ENCODE measurements at regions not wholly inside any gene's neighbourhood (a gene's known extent, or its start where the extent isn't known, plus 50 kb on each side); places are given as distances from the start of the nearest gene placed in this dataset.

- Histone ChIP-seq H3K27ac (ENCODE audit: low read depth, low read length) (no peak overlapping the region), H3K27me3 (ENCODE audit: control insufficient read depth, insufficient read depth, low read length, poor library complexity, severe bottlenecking) (no peaks in the 10 kb centered on the region), H3K36me3 (ENCODE audit: control insufficient read depth, insufficient read depth, low read length) (no peaks in the 10 kb centered on the region), H3K9me3 (ENCODE audit: control insufficient read depth, low read length) (no peaks in the 10 kb centered on the region), H3K4me3 (ENCODE audit: low read length) (no peak overlapping the region), H3K9ac (ENCODE audit: extremely low read depth, low read length, poor library complexity, severe bottlenecking) (no peak overlapping the region), H3K4me1 (ENCODE audit: control insufficient read depth, insufficient read depth, low read length) (no peaks in the 10 kb centered on the region)
- Mint-ChIP-seq H3K9me3 (no peaks in the 10 kb centered on the region), H3K4me1 (peaks cover 5% of the 10 kb centered on the region), H3K36me3 (ENCODE audit: low read depth) (no peaks in the 10 kb centered on the region), H3K27ac (no peak overlapping the region), H3K4me3 (no peak overlapping the region), H3K27me3 (ENCODE audit: insufficient read depth) (no peaks in the 10 kb centered on the region)
- DNase-seq, result no peak
- WGBS, 2 experiments (ENCODE audit: insufficient coverage in 1 of 2, insufficient read length in 1 of 2), result 91 to 94% methylated on average over 3 of the region's 3 CpGs
- no peak for TF ChIP-seq CTCF (conservative IDR thresholded peaks at IDR 0.05)
Measured at GRCh38 chr10:64708884-64709681, 1187.9 kb downstream of the REEP3 start.

- Histone ChIP-seq H3K36me3 (ENCODE audit: control insufficient read depth, insufficient read depth, low read length) (no peaks in the 10 kb centered on the region), H3K9me3 (ENCODE audit: control insufficient read depth, low read length) (peaks cover 28% of the 10 kb centered on the region), H3K9ac (ENCODE audit: extremely low read depth, low read length, poor library complexity, severe bottlenecking) (no peak overlapping the region), H3K27me3 (ENCODE audit: control insufficient read depth, insufficient read depth, low read length, poor library complexity, severe bottlenecking) (no peaks in the 10 kb centered on the region), H3K4me3 (ENCODE audit: low read length) (no peak overlapping the region), H3K27ac (ENCODE audit: low read depth, low read length) (no peak overlapping the region), H3K4me1 (ENCODE audit: control insufficient read depth, insufficient read depth, low read length) (no peaks in the 10 kb centered on the region)
- Mint-ChIP-seq H3K4me1 (no peaks in the 10 kb centered on the region), H3K27ac (no peak overlapping the region), H3K27me3 (ENCODE audit: insufficient read depth) (no peaks in the 10 kb centered on the region), H3K9me3 (peaks cover 34% of the 10 kb centered on the region), H3K4me3 (no peak overlapping the region), H3K36me3 (ENCODE audit: low read depth) (peaks cover 6% of the 10 kb centered on the region)
- no peak for DNase-seq
- no peak for TF ChIP-seq CTCF (conservative IDR thresholded peaks at IDR 0.05)
Measured at GRCh38 chr10:64726466-64726865, 1205.3 kb downstream of the REEP3 start.

- Mint-ChIP-seq H3K9me3 (peaks cover 39% of the 10 kb centered on the region), H3K27ac (no peak overlapping the region), H3K27me3 (ENCODE audit: insufficient read depth) (no peaks in the 10 kb centered on the region), H3K4me3 (no peak overlapping the region), H3K4me1 (peaks cover 5% of the 10 kb centered on the region), H3K36me3 (ENCODE audit: low read depth) (peaks cover 12% of the 10 kb centered on the region)
- Histone ChIP-seq H3K36me3 (ENCODE audit: control insufficient read depth, insufficient read depth, low read length) (no peaks in the 10 kb centered on the region), H3K9ac (ENCODE audit: extremely low read depth, low read length, poor library complexity, severe bottlenecking) (no peak overlapping the region), H3K4me1 (ENCODE audit: control insufficient read depth, insufficient read depth, low read length) (no peaks in the 10 kb centered on the region), H3K9me3 (ENCODE audit: control insufficient read depth, low read length) (peaks cover 28% of the 10 kb centered on the region), H3K4me3 (ENCODE audit: low read length) (no peak overlapping the region), H3K27me3 (ENCODE audit: control insufficient read depth, insufficient read depth, low read length, poor library complexity, severe bottlenecking) (no peaks in the 10 kb centered on the region), H3K27ac (ENCODE audit: low read depth, low read length) (no peak overlapping the region)
- TF ChIP-seq CTCF (conservative IDR thresholded peaks at IDR 0.05), result no peak
- no peak for DNase-seq
Measured at GRCh38 chr10:64731016-64731415, 1209.8 kb downstream of the REEP3 start.
